Mesodermal cell (in vitro differentiated cells): ENCODE measurements at regions not wholly inside any gene's neighbourhood (a gene's known extent, or its start where the extent isn't known, plus 50 kb on each side); places are given as distances from the start of the nearest gene placed in this dataset.
A peak's percentile ranks its signal among the peaks of the same experiment; 100 is the strongest.
"Not testable (repeated sequence)": the region's sequence is repeated elsewhere in the genome, so short reads cannot be mapped to it uniquely, and the experiment has no call there.

Experiments used
- H3K27ac ChIP-seq: 2 replicates; pipeline ENCODE4 v1.7.0; 2013; ENCODE audit warnings: mild to moderate bottlenecking, low read depth, low read length, moderate library complexity; ENCODE audit not compliant: severe bottlenecking
- H3K36me3 ChIP-seq: 2 replicates; pipeline ENCODE4 v1.7.1; 2013; ENCODE audit warnings: mild to moderate bottlenecking, low read length, moderate library complexity; ENCODE audit not compliant: control insufficient read depth, insufficient read depth
- H3K4me1 ChIP-seq: one replicate; pipeline ENCODE4 v1.7.1; 2013; ENCODE audit warnings: mild to moderate bottlenecking, low read length; ENCODE audit not compliant: insufficient read depth, control insufficient read depth, poor library complexity, severe bottlenecking
- H3K4me3 ChIP-seq: 2 replicates; pipeline ENCODE4 v1.7.0; 2013; ENCODE audit warnings: low read length, control low read depth, mild to moderate bottlenecking; ENCODE audit not compliant: insufficient read depth, poor library complexity, severe bottlenecking; ENCODE audit errors: extremely low read depth
- H3K9me3 ChIP-seq: 2 replicates; pipeline ENCODE4 v1.7.1; 2013; ENCODE audit warnings: mild to moderate bottlenecking, low read length, moderate library complexity; ENCODE audit not compliant: control insufficient read depth
- WGBS, 2 experiments: methylation state at CpG; one replicate each; pipeline ENCODE4 v1.1.5; 2013; ENCODE audit warnings: missing lambda C conversion rate in 2 of 2; ENCODE audit not compliant: insufficient coverage in 2 of 2; 5-methylcytosine and 5-hydroxymethylcytosine counted together

GRCh38 chr22:48501231-48501750 is 1326.4 kb downstream of the BRD1 start:
- no peaks in the 10 kb centered on the region for H3K36me3 ChIP-seq
- H3K4me3 ChIP-seq, result no peak overlapping the region
- 95 to 96% methylated on average over 11 to 20 of the region's 21 CpGs for WGBS, 2 experiments
- peak overlapping the region; percentile 58 for H3K27ac ChIP-seq
- peaks cover 24% of the 10 kb centered on the region for H3K4me1 ChIP-seq
- H3K9me3 ChIP-seq, result no peaks in the 10 kb centered on the region

- WGBS, 2 experiments, result 73 to 80% methylated on average over 25 to 27 of the region's 31 CpGs
- Histone ChIP-seq H3K36me3 (no peaks in the 10 kb centered on the region), H3K27ac (peak overlapping the region; percentile 58), H3K4me1 (peaks cover 24% of the 10 kb centered on the region), H3K9me3 (no peaks in the 10 kb centered on the region), H3K4me3 (no peak overlapping the region)
Measured at GRCh38 chr22:48500471-48501230, 1327.0 kb downstream of the BRD1 start.

GRCh38 chr22:48499456-48500425 is 1327.9 kb downstream of the BRD1 start:
- Histone ChIP-seq H3K27ac (peak overlapping the region; percentile 58), H3K36me3 (no peaks in the 10 kb centered on the region), H3K4me3 (no peak overlapping the region), H3K4me1 (peaks cover 24% of the 10 kb centered on the region), H3K9me3 (no peaks in the 10 kb centered on the region)
- WGBS, 2 experiments, result 83 to 86% methylated on average over 16 to 21 of the region's 26 CpGs

- H3K27ac ChIP-seq, result no peak overlapping the region
- H3K9me3 ChIP-seq, result no peaks in the 10 kb centered on the region
- H3K4me3 ChIP-seq, result no peak overlapping the region
- H3K36me3 ChIP-seq, result no peaks in the 10 kb centered on the region
- WGBS, 2 experiments, result 79 to 81% methylated on average over 22 to 25 of the region's 26 CpGs
- H3K4me1 ChIP-seq, result peaks cover 24% of the 10 kb centered on the region
Measured at GRCh38 chr22:48498526-48499331, 1328.9 kb downstream of the BRD1 start.

GRCh38 chr22:48497743-48498520 is 1329.7 kb downstream of the BRD1 start:
- peaks cover 24% of the 10 kb centered on the region for H3K4me1 ChIP-seq
- not testable (repeated sequence) for H3K27ac ChIP-seq, H3K4me3 ChIP-seq, H3K9me3 ChIP-seq, H3K36me3 ChIP-seq
- WGBS, 2 experiments, result 100% methylated on average over 1 of the region's 16 CpGs

GRCh38 chr22:48496987-48497650 is 1330.6 kb downstream of the BRD1 start:
- 90 to 91% methylated on average over 18 to 22 of the region's 30 CpGs for WGBS, 2 experiments
- Histone ChIP-seq H3K4me1 (peaks cover 24% of the 10 kb centered on the region), H3K27ac (no peak overlapping the region), H3K36me3 (no peaks in the 10 kb centered on the region), H3K4me3 (no peak overlapping the region), H3K9me3 (no peaks in the 10 kb centered on the region)

GRCh38 chr22:48496226-48496845 is 1331.3 kb downstream of the BRD1 start:
- Histone ChIP-seq H3K27ac (no peak overlapping the region), H3K36me3 (no peaks in the 10 kb centered on the region), H3K4me1 (peaks cover 27% of the 10 kb centered on the region), H3K9me3 (no peaks in the 10 kb centered on the region), H3K4me3 (no peak overlapping the region)
- WGBS, 2 experiments, result 96 to 97% methylated on average over 12 to 13 of the region's 16 CpGs

GRCh38 chr22:48495751-48496080 is 1332.0 kb downstream of the BRD1 start:
- H3K9me3 ChIP-seq, result no peaks in the 10 kb centered on the region
- peaks cover 27% of the 10 kb centered on the region for H3K4me1 ChIP-seq
- H3K27ac ChIP-seq, result no peak overlapping the region
- no peak overlapping the region for H3K4me3 ChIP-seq
- WGBS, 2 experiments, result 87 to 95% methylated on average over 4 to 8 of the region's 8 CpGs
- no peaks in the 10 kb centered on the region for H3K36me3 ChIP-seq

GRCh38 chr22:48494968-48495750 is 1332.5 kb downstream of the BRD1 start:
- H3K27ac ChIP-seq, result no peak overlapping the region
- peaks cover 24% of the 10 kb centered on the region for H3K4me1 ChIP-seq
- H3K36me3 ChIP-seq, result no peaks in the 10 kb centered on the region
- H3K9me3 ChIP-seq, result no peaks in the 10 kb centered on the region
- WGBS, 2 experiments, result 81 to 86% methylated on average over 16 to 20 of the region's 20 CpGs
- no peak overlapping the region for H3K4me3 ChIP-seq
